ENCODE measurements at regions not wholly inside any gene's neighbourhood (a gene's known extent, or its start where the extent isn't known, plus 50 kb on each side); places are given as distances from the start of the nearest gene placed in this dataset.
"Not testable (repeated sequence)": the region's sequence is repeated elsewhere in the genome, so short reads cannot be mapped to it uniquely, and the experiment has no call there.

GRCh38 chr6:155791891-155792290, 336.3 kb upstream of the NOX3 start:
- FAIRE-seq, result no peak
- DNase-seq (ENCODE audit: low spot score), result no peak

DNA sequence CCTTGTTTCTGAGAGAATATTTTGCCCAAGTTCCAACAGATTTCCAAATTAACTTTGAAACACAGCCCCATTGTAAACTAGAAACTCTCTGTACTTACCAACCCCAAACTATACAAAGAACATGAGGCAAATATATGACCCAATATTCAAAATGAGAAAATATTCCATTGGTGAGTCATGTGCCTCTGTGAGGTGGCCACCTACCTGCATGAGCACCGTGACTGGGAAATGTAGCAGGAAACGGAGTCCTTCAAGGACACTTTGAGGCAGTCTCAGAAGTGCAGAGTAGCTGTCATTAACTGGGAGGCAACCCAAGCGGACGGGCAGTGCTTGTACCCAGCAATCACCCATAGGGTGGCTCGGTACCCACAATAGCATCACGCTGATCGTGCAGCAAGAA, 335.5 kb upstream of the NOX3 start:
- DNase-seq (ENCODE audit: low spot score) (no peak), FAIRE-seq (no peak)

GRCh38 chr6:155787168-155787567, 331.5 kb upstream of the NOX3 start:
- no peak for DNase-seq (ENCODE audit: low spot score)
- FAIRE-seq, result no peak

- FAIRE-seq, result no peak
- no peak for DNase-seq (ENCODE audit: low spot score)
These were observed 330.9 kb upstream of the NOX3 start for GRCh38 chr6:155786528-155786927.

DNA sequence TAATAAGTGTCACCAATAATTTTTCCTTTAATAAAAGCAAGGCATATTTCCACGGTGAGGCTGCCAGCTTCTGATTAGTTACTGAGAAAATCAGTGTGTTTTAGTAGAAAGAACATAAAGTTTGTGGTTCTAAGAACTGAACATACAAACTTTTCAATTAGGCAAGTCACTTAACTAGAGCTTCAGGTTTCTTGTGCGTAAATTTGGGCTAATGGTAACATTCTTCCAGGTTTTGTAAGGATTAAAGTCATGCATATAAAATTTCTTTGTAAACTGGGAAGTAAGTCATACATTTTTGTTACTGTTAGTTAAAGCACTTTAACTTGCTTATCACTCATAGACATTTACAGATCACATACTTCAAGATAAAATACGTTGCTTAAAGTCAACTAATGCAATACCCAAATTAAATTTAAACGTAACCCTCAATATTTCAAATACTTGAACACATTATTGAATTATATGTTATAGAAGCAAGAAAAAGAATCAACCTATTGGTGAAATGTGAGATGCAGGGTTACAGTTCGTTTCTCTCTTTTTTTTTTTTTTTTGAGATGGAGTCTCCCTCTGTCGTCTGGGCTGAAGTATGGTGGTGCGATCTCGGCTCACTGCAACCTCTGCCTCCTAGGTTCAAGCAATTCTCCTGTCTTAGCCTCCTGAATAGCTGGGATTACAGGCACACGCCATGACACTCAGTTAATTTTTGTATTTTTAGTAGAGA, 327.3 kb upstream of the NOX3 start:
- no peak for FAIRE-seq
- no peak for DNase-seq (ENCODE audit: low spot score)

- FAIRE-seq (peak; percentile 95), DNase-seq (ENCODE audit: low spot score) (peak; percentile 95)
These were observed 326.7 kb upstream of the NOX3 start for GRCh38 chr6:155782320-155782731.

DNA sequence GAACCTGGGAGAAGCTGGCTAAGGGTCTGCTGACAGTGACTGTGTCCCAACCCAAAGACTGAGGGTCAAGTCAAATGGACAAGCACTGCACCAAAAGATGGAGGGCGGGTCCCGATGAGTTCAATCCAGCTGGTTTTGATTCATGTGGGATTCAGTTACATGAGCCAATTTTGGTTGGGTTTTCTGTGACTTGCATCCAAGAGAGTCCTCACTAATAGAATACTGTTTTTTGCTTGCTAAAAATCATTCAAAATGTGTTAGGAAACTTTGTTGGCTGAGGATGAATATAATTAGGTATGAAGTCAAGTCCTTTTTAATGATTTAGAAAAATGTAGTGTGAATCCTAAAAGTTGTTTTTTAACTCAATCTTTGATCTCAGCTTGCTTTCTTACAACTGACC, 323.8 kb upstream of the NOX3 start:
- no peak for FAIRE-seq
- DNase-seq (ENCODE audit: low spot score), result no peak

DNA sequence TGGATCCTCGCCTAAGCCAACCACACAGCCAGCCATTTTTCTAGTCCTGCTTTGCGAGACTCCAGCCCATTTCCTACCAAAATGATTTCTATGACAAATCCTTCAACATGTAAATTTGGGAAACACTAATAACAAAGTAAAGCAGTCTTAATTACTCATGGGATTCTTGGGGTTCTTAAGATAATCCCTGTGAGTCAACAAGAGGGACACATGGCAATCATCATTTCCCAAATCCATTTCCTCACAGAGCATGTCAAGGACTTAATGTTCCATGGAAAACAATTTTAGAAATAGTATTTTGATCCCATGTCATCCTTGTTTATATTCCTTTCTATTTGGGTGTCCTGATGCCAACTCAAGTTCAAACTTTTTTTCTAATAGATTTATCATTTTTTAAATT, 322.7 kb upstream of the NOX3 start:
- FAIRE-seq, result no peak
- no peak for DNase-seq (ENCODE audit: low spot score)

GRCh38 chr6:155771822-155772221, 316.2 kb upstream of the NOX3 start:
- FAIRE-seq (no peak), DNase-seq (ENCODE audit: low spot score) (no peak)

GRCh38 chr6:155770856-155771255, 315.2 kb upstream of the NOX3 start:
- DNase-seq (ENCODE audit: low spot score) (no peak), FAIRE-seq (no peak)

DNA sequence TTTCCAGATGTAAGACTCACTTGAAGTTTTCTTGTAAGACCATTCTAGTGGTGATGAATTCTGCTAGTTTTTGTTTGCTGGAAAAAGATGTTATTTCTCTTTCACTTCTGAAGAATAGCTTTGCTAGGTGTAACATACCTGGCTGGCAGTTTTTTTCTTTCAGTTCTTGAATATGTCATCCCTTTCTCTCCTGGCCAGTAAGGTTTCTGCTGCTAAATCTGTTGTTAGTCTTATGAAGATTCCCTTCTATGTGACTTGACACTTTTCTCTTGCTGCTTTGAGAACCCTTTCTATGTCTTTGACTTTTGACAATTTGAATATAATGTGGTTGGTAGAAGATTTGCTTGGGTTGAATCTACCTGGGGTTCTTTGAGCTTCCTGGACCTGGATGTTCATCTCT, 314.7 kb upstream of the NOX3 start:
- FAIRE-seq (no peak), DNase-seq (ENCODE audit: low spot score) (no peak)

DNA sequence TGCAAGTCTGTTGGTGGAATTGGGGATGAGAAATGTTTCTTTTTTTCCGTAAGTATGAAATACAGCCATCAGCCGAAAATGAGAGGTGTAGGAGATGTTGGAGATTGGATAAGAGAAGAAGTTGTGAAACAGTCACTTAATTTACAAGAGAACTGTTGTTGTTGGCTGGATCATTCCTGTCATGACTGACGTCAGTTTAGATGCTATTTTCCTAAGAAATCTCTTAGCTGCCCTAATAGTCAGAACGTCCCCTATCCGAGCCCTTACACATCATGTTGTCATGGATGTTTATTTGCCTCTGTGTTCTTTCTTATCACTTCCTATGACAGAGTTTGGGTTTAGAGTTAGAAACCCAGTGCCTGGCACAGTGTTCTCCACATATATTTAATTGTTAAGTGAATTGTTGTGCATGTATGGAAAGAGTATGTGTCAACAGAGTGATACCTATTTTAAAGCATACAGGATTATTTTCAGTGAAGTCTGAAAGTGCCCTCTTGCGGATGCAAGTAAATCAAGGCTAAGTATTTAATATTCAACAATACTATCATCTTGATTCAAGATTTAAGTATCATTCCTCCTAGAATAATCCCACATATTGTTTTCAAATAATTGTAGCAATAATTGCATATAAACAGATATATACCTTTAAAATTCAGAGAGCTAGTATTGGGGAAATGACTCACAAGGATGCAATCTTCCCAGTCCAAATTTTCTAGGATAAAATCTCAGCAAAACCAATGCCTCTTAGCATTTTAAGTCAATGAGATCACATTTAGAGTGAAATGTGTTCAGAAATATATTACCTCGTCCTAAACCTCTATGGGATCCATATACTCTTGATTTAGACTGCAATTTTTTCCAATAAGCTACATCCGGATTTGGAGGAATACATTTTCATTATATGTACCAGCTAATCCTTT, 309.9 kb upstream of the NOX3 start:
- FAIRE-seq (no peak), DNase-seq (ENCODE audit: low spot score) (no peak)

GRCh38 chr6:155762649-155763048, 307.0 kb upstream of the NOX3 start:
- FAIRE-seq, result no peak

DNA sequence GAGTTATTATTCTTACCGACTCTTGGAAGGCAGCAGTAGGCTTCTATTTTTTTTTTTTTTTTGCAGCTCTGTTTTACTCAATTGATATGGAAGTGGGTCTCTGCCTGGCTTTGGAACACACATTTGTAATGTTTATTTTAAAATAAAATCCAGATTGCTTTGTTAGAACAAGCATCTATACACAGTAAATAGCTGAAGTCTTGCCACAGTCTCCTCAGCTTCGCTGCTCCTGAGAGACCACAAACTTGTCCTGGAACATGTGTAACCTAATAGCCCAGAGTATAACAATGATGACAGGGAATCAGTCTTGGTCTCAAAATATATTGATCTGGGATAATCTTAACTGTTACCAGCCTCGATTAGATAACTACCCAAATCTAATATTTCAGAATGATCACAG, 299.8 kb upstream of the NOX3 start:
- FAIRE-seq (no peak), DNase-seq (ENCODE audit: low spot score) (no peak)

More at GRCh38 chr6:155762649-155763048, 307.0 kb upstream of the NOX3 start:
- no peak for DNase-seq (ENCODE audit: low spot score)

GRCh38 chr6:155748778-155749177, 293.1 kb upstream of the NOX3 start:
- not testable (repeated sequence) for DNase-seq (ENCODE audit: low spot score); FAIRE-seq

- DNase-seq (ENCODE audit: low spot score), result no peak
- FAIRE-seq, result no peak
These were observed 291.9 kb upstream of the NOX3 start for GRCh38 chr6:155747491-155747890.

GRCh38 chr6:155740781-155741399, 285.3 kb upstream of the NOX3 start:
- DNase-seq (ENCODE audit: low spot score) (no peak), FAIRE-seq (no peak)

GRCh38 chr6:155738602-155739105, 283.0 kb upstream of the NOX3 start:
- FAIRE-seq (no peak), DNase-seq (ENCODE audit: low spot score) (no peak)

DNA sequence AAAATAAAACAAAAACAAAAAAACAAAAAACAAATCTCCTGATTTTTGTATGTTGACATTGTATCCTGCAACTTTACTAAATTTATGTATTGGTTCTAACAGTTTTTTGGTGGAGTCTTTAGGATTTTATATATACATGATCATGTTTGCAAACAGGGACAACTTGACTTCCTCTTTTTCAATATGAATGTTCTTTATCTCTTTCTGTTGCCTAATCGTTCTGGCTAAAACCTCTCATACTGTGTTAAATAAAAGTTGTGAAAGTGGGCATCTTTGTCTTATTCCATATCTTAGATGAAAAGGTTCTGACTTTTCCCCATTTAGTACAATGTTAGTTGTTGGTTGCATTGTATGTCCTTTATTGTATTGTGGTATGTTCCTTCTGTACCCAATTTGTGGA, 261.7 kb upstream of the NOX3 start:
- DNase-seq (ENCODE audit: low spot score) (no peak), FAIRE-seq (no peak)

DNA sequence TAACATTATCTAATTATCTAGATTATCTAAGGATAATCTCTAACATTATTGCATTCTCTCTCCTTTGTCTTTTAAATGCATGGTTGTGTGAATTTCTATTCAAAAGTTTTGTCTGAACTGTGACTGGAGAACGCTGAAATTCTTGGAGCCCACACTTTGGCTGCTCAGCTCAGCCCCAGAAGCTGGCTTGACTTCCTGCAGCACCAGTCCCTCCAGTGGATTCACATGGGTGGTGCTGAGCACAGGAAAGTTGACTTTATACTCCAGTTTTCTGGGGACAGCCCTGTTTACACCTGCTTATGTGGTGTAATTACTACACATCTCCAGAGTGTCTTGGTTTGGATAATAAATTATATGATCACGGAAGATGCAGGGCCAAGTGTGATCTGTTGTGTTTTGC, 255.1 kb upstream of the NOX3 start:
- DNase-seq (ENCODE audit: low spot score), result no peak
- FAIRE-seq, result no peak

GRCh38 chr6:155709262-155709661, 253.6 kb upstream of the NOX3 start:
- FAIRE-seq, result no peak
- DNase-seq (ENCODE audit: low spot score), result no peak

DNA sequence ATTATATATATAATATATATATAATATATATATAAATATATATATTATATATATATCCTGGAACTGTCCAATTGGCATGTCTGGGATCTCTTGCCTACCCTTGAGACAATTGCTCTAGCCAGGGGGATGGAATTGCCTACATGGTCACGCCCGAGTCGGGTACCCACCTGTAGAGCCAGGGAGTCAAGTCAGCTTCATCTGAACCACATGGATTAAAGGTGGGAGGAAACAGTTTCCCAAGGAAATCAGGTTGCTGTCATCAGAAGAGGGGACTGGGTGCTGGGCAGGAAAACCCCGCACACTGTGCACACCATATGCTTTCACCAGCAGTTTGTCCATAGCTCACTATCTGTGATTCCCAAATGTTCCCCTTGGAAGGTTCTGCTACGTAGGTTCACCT, 252.5 kb upstream of the NOX3 start:
- FAIRE-seq (no peak), DNase-seq (ENCODE audit: low spot score) (no peak)
